ENCODE measurements at regions not wholly inside any gene's neighbourhood (a gene's known extent, or its start where the extent isn't known, plus 50 kb on each side); places are given as distances from the start of the nearest gene placed in this dataset.
"Not testable (repeated sequence)": the region's sequence is repeated elsewhere in the genome, so short reads cannot be mapped to it uniquely, and the experiment has no call there.

GRCh38 chr2:116490511-116491145, 1323.9 kb upstream of the DDX18 start:
- no peak for DNase-seq (ENCODE audit: extremely low read depth, low read depth)

- DNase-seq (ENCODE audit: extremely low read depth, low read depth): no peak
Observed at GRCh38 chr2:116491292-116491691, 1323.2 kb upstream of the DDX18 start.

GRCh38 chr2:116499389-116499788, 1315.1 kb upstream of the DDX18 start:
- DNase-seq (ENCODE audit: extremely low read depth, low read depth): no peak

DNA sequence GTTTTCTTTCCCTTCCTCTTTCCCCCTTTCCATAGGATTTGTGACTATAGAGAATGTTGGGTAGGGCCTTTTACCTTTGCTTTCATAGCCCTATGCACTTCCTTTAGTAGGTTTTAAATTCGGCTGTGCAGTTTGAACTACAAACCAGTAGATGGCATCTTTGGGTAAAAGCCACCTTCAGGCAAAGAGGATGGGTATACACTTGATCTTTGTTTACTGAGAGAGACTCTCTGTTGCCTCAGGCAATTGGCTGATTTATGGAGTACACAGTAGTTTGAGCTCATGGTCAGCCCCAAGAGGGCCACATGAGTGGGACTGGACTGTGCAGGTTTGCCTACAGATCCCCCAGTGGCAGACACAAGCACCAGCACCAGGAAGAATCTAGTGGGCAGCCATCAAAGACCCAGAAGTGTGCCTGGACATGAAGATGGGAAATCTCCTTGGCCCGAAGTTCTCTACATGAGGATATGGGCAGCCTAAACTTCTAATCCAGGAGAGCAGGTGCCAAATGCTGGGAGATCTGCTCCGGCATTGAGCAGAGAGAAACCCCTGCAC, 1304.3 kb upstream of the DDX18 start:
- DNase-seq (ENCODE audit: extremely low read depth, low read depth): peak; percentile 17

GRCh38 chr2:116511426-116511825, 1303.1 kb upstream of the DDX18 start:
- no peak for DNase-seq (ENCODE audit: extremely low read depth, low read depth)

- DNase-seq (ENCODE audit: extremely low read depth, low read depth): no peak
Observed at GRCh38 chr2:116513991-116514390, 1300.5 kb upstream of the DDX18 start.

- DNase-seq (ENCODE audit: extremely low read depth, low read depth): no peak
Observed at GRCh38 chr2:116517936-116518335, 1296.6 kb upstream of the DDX18 start.

DNA sequence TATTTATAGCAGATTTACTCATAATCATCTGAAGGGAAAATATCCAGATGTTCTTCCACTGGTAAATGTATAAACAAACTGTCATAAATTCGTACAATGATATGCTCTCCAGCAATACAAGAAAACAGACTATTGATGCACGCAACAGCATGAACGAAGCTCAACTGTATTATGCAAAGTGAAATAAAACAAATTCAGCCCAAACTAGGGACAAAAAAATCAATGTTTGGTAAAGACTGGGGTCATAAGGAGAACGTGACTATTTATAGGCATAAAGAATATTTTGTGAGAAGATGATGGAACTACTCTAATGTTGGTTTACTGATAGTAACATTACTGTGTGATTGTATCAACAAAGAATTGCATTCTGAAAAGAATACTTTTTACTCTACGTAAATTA, 1276.7 kb upstream of the DDX18 start:
- no peak for DNase-seq (ENCODE audit: extremely low read depth, low read depth)

- DNase-seq (ENCODE audit: extremely low read depth, low read depth): no peak
Observed at GRCh38 chr2:116545286-116546068, 1269.0 kb upstream of the DDX18 start.

- DNase-seq (ENCODE audit: extremely low read depth, low read depth): not testable (repeated sequence)
Observed at GRCh38 chr2:116552738-116553419, 1261.6 kb upstream of the DDX18 start.

DNA sequence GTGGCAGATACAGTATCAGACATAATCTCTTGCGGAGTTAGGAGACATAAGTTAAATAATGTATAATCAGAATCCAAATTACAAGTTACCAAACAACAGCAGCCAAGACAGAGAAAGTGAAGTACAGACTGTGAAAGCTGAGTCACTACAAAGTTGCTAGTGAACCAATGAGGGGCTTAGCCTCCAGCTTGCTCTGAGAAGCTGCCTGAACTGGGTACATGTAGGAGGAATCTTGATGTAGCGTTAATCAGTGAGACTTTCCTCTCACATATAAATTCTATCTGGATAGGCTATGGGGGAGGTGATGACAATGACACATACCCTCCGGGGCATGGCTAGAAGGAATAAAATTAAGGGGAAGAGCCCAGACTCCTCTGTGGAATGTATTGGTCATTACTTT, 1234.3 kb upstream of the DDX18 start:
- no peak for DNase-seq (ENCODE audit: extremely low read depth, low read depth)

DNA sequence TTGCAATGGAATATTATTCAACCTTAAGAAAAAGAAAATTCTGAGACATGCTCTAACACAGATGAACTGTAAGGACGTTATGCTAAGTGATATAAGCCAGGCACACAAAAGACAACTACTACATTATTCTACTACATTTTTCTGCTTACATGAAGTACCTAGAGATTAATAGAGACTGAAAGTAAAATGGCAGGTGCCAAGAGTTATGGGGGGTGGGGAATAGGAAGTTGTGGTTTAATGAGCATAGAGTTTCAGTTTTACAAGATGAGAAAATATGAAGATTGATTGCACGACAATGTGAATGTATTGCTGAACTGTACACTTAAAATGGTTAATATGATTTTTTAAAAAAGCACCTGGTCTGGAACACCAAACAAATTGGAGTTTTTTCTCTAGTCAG, 1231.6 kb upstream of the DDX18 start:
- DNase-seq (ENCODE audit: extremely low read depth, low read depth): no peak

DNA sequence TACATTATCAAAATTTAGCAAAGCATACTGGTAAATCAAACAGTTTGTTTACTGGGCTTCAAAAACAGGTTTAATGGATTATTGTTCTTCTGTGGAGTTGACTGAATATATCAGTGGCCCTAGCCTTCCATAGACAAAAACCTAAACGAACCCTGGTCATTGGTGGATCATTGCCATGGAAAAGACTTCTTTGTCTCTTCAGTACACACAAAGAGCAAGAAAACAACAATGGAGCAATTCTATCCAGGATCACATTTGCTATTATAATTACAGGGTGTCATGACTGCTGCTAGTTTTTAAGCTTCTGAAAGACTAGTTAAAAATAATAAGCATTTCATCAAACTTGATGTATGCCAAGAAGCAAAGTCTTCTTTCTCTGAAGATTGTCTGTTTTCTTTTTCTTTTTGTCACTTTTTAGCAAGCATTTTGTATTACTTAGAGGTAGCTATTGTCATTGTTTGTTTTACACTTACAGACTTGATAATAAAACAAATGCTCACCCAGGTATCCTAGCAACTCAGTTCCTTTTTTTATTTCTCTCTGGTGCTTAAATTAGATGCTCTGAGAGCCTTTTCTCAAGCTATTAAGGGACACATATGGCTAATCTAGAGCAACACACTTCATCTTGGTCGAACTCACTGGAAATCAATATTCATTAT, 1228.7 kb upstream of the DDX18 start:
- DNase-seq (ENCODE audit: extremely low read depth, low read depth): no peak

GRCh38 chr2:116586328-116586689, 1228.2 kb upstream of the DDX18 start:
- DNase-seq (ENCODE audit: extremely low read depth, low read depth): no peak

Measured in NCI-H460 (cell line).